A204.1 (cell line): ENCODE measurements at regions not wholly inside any gene's neighbourhood (a gene's known extent, or its start where the extent isn't known, plus 50 kb on each side); places are given as distances from the start of the nearest gene placed in this dataset.

Experiments used
- FAIRE-seq: peaks from 2 replicates; lab custom pipeline; 2012; peaks lifted over from hg19 to GRCh38; lab: Jason Lieb, UNC

DNA sequence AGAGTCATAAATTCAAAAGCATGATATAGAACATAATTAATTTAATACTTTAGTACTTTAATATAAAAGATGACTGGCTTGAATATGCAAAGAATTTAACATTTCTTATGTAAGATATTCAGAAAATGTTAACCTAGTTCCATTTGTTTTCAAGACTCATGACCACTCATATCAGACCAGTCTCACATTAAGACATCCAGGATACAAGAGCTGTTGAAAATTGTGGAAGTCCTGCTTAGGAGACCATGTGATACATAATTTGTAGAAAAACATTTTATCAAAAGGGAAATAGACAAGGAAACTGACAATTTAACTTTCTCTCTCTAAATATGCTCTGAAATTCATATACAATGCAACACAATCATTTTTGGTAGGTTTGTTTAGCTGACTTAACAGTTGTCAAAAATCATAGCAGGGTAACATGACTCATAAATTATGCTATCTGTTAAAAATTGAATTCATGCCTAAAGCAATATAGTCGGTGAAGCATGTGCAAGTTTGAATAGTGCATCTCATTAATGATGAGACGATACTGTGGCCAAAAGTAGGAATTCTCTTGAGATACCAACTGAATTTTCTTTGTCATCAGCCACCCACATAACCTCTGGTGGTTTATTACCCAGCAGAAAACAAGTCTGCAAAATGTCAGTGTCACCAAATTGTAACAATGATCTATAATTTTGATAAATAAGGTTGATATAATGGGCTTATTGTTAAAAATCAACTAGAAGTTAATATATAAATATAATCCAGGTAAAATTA, 211.4 kb downstream of the GASK1B start:
- no peak for FAIRE-seq

DNA sequence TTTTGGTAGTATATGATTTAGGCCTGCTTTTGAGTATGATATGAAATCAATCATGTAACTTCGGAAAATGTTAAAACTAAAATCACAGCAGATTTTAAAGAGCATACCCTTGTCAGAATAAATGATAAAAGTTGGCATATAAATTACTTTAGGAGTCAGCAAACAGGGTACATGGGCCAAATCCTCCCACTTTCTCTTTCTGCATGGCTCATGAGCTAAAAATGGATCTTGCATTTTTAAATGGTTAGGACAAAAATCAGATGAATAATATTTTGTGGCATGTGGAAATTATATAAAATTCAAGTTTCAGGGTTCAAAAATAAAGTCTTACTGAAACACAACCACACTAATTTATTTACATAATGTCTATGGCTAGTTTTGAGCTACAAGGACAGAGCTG, 214.9 kb downstream of the GASK1B start:
- FAIRE-seq, result no peak

DNA sequence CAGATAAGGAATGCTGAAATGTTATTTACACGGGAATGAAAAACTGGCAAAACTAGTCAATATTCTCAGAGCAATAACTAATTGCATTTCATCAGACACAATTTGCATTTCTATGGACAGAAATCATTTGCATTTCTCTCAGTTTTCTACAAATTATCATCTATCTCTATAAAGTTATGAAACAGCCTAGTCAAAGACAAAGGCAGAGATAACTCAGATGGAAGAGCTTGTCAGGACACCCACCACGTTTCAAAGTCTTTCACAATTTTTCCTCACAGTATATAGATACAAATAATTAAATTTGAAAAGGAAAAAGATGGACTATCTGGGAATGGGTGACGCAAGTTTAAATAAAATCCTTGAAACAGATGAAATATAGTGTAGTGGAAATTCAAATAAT, 230.8 kb downstream of the GASK1B start:
- no peak for FAIRE-seq

DNA sequence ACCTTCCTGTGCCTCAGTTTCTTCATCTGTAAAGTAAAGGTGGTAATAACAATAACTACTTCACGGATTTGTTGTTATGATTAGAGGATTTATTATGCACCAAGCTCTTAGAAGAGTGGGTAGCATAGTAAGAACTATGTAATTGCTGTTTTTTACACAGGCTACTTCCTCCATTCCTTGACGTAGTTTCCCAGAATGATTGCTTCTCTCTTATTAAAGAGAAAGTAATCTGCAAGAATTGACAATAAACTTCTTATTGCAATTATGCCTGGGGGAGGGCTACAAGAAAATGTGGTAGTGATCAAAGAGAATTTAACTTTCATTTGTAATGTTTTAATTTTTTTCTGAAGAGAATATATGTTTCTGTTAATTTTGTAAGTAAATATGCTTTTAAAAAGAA, 238.7 kb downstream of the GASK1B start:
- FAIRE-seq, result no peak

DNA sequence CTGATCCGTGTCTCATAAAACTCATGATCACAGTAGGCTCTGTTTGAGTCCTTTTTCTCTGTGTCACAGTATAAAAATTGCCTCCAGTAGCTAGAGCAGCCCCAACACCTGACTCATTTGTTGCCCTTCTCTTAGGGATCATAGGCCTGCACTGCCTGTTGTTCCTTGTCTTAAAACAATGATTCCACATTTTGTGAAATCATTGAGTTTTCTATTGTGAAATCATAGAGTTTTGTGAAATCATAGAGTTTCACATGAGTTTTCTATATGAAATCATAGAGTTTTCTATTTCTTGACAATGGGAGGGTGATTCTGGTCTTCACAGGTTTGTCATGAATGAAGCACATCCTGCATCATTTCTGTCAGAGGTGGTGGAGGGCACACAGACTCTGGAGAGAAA, 239.9 kb downstream of the GASK1B start:
- no peak for FAIRE-seq

DNA sequence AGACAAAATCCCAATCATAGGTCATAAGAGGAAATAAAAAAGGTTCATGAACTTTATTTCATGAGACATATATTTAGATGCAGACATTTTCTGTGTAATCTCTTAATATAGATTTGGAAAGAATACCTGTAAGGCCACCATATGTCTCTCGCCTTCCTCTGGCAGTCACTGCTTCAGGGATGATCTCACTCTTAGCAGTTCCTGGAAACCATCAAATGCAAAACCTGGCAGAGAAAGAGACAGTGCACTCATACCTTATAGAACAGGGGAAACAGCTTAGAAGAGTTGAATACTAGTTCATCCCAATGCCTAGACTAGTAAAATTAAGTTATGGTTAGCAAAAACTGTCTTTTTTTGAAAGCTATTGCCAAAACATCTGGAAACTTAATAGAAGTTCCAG, 243.3 kb downstream of the GASK1B start:
- no peak for FAIRE-seq

DNA sequence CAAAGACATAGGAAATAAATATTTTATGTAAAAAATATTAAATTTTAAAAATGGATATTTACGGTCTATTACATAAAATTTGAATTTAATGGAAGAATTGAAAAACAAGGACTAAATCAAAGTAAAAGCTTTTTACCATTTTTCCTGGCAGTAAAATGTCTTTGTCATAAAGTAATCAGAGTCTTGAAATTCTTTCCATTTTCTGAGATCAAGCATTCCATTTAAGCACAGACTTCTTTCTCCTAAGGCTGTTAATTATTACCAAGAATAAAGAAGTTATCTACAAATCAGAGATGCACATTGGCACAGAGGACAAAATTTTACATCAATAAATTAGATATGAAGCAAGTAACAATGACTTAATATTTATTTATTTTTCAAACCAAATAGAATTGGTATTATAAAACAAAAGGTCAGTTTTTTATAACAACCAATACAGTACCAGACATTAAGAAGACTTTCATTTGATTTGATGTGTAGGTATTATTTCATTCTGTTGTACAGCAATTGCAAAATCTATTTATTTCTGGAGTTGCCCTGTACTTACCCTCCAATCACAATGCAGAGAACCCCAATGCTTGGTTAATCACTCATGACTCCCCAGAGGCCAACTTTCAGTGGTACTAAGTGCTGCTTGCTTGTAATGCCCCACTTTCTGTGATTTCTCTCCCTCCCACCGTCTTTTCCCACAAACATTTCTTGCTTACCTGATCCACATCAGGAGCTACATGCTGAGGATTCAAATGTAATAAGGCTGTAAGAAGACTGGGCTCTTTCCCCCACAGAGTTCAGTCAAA, 254.6 kb downstream of the GASK1B start:
- no peak for FAIRE-seq

DNA sequence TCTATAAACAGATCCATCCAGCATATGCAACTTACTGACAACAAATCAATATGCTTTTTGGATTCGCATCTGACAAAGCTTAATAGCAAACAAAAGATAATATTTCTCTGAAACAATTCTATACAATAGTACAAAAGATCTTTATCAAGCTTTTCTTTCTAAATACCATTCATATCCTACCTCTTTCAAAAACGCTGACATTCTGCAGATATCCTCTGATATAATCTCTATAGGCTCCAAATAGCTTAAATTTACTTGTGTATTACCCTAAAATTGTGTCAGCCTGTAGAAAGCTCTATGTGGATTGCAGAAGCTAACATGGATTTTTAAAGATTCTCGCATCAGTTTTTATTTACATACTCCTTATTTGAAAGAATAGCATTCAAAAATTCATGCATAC, 260.6 kb downstream of the GASK1B start:
- FAIRE-seq, result no peak

DNA sequence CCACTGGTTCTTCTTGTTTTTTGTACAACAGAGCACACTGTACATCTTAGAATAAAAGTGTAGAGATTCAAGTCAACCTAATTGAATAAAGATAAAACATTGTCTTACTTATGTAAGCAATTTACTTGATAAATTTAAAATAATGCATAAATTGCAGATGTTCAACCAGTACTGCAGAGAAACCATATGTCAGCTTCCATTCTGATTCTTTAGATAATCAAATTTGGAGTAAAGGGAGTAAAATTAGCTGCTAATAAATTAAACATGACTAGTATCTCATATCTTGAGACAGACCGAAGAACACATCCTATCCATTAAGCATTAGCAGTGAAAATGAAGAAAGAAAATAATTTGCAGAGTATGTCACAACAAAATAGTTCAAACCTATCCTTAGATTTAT, 261.2 kb downstream of the GASK1B start:
- FAIRE-seq, result no peak

DNA sequence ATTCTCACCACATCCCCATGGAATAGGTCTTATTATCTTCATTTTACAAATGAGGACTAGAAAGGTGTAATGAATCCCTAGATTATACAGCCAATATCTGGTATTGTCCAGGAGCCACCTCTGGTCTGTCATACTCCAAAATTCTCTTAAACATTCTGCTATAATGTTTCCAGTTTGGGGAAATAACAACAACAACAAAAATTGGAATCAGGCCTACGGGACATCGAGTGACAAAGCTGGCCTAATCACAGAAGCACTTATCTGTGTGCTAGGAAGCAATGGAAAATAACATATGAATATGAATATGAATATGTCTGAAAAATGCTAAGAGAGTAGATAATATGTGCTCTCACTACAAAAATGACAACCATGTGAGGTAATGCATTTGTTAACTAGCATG, 264.1 kb downstream of the GASK1B start:
- no peak for FAIRE-seq

DNA sequence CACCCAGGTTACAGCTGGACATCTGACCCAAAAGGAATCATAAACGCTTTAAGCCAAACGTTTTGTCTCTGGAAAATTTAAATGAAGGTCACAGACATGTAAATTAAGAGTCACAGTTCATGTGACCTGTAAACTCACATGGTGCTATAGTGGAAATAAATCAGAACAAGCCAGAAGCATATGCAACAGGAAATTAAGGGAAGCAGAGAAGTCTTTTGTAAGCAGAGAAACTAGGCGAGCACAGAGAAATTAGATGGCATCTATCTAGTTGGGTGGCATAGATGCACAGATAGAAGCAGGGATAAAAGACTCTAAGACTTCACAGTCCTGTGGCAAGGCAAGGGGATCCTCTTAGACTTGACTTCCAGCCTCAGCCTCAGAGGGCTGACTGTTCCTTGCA, 264.8 kb downstream of the GASK1B start:
- no peak for FAIRE-seq

DNA sequence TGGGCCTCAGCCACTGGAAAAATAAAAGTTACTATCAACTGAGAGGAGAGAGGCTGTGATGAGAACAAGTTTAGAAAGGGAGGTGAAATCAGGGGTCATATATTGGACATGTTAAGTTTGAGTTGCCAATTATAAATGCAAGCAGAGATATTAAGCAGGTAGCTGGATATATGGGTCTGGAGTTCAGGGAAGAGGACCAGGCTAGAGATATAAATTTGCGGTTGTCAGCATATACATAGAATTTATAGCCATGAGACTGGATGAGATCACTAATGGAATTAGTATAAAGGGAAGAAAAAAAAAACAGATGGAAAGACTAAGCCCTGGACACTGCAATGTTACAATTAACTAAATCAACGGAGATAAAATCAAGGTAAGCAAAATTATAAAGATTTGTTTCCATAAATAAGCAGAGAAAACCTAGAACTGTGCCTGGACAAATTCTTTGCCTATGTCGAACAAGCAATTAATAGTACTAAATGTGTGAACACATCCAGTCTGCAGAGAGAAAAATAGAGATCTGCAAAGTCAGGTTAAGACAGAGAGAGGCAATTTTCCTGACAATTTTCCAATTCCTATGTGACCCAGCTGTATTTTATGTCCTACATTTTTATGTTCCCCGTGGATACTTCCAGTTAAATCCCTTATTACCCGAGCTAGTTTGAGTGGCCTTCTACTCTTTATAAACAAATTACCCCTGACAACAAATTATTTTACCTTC, 265.4 kb downstream of the GASK1B start:
- no peak for FAIRE-seq

DNA sequence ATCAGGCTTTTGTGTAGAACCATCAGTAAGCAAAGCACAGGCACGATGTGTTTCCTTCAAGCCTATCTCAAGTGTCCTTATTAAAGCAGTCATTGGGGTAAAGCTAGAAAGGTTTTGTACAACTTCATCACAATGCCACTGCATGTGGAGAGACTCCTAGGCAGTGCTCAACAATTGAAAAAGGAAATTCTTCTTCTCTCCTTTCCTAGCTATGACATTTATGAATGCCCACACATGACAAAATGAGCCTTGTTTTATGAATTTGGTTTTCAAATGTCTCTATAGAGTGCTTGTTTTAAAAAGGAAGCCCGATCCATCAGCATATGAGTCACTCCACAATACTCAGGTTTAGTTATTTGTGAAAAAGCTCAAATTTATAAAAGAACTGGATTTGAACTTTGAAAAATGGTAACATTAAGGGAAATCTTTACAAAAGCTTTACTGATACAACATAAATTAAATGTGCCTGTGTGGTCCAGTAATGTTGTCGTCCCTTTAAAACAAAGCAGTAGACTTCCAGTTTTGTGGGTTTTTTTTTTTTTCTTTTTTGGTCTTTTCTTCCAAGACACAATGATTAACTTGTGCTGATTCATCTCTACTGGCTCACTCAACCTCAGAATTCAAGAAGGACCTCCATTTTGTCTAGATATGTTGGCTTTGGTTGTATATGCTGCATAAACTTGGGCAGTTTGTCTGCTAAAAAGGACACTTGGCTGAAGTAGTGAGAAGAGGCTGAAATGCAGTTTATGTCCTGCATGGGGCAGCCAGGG, 273.8 kb downstream of the GASK1B start:
- no peak for FAIRE-seq

DNA sequence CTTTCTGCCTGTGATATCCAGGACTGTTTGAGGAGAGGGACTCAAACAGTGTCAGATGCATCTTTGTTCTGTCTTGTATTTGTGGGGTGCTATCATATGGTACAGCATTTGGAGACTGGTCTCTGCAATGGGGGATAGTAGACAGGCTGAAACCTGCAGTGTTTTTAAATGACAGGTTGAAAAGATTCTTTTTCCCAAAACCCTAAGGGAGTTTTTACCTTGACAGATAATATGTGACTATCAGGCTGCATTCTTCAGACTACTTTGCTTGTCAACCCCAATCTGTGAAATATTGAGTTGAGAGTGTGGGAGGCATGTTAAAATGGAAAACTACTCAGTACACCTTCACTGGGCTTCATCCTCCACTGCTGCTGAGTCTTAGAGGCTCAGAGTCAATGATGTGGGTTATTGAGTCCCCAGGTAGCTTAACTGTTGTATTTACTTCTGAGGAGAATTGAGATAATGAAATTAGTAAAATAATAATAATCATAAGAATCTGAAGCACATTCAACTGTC, 274.9 kb downstream of the GASK1B start:
- FAIRE-seq, result no peak

DNA sequence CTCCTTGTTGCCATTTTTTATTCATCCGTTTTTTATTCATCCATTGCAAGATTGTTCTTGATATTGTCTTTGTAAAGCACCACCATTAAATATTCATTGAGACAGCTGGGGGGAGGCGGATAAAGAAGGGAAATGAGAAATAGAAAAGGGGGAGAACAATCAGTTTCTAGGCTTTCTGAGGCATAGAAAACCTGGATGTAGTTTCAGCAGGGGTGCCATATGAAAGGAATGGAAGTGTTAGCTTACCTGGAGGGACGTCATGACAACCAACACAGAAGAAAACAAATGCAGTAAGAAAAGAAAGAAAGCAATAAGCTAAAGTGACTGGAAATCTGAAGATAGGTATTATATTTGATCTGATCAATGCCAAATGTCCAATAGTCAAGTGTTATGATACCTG, 276.1 kb downstream of the GASK1B start:
- FAIRE-seq, result no peak

DNA sequence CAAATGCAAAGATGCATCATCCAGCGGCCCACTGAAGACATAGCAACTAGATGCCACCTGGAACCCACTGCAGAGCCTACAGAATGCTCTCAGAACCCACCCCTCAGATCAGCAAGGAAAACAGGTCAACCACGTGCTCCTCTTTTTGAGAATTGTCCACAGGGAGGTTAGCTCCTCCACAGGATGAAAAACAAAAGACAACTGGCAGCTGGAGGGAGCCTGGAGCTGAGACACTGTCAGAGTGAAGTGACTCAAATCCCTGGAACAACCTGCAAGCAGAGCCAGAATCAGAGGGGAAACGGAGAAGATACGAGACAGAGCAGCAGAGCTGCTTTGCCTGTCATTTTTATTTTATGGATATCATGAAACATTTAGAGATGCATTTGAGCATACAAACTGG, 277.6 kb downstream of the GASK1B start:
- no peak for FAIRE-seq

DNA sequence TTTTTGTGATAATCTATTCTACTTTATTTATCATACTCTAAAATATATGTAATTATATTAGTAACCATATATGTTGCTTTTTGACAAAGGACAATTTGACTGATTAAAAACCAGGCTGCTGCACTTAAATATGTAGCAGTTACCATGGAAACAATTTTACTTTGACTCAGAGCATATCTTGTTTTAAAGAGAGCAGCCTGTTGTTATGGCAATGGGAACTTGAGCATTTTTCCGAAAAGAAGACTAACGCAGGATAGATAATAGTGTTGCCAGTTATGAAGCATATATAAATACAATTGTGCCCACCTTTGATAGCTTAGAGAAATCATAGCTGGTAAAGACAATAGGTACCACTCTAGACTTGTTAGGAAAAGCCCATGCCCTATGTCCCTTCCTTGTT, 283.0 kb downstream of the GASK1B start:
- FAIRE-seq, result no peak

DNA sequence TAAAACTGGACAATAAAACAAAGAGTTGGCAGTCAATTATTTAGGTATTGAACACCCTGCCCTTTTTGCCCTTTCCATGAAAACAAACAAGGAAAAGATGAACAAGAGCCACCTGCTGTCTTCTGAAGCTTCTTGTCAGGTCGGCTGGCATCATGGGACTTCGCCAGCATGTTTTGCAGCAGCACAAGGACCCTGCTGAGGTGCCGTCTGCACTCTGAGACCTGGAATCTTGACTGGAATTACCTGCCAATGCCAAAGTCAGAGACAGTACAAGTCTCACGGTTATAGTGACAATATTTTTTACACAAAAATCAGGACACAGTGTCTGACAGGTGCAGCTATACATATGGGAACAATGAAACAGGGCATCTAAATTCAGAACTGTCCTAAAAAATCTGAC, 284.5 kb downstream of the GASK1B start:
- FAIRE-seq, result no peak

DNA sequence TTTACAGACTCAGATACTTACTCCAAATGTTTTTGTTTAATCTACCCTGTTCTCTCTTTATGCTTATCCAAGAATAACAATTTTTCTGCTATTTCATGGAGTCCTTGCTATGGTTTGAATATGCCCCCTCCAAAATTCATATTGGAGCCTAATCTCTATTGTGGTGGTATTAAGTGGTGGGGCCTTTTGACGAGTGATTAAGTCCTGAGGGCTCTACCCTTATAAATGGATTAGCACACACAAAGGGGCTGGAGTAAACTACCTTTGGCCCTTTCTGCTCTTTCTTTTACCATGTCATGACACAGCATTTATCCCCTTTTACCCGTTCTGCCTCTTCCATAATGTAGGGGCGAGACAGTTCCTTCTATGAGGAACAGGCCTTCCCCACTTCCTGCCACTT, 285.5 kb downstream of the GASK1B start:
- FAIRE-seq, result no peak

DNA sequence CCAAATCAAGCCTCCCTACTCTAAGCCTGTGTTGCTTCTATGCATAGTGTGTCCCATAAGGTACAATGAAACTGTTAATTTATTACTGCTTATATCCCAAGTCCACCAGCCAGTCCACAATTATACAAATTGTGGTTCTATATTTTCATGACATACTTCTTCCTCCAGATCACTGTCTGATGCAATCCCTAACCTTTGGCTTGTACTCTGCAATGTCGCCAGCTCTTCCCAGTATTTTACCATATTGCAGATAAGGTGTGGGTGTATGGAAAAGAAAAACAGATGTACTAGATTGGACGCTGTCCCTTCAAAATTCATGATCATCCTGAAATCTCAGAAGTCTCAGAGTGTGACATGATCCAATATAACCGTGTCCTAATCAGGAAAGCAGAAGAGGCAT, 286.2 kb downstream of the GASK1B start:
- FAIRE-seq, result no peak

DNA sequence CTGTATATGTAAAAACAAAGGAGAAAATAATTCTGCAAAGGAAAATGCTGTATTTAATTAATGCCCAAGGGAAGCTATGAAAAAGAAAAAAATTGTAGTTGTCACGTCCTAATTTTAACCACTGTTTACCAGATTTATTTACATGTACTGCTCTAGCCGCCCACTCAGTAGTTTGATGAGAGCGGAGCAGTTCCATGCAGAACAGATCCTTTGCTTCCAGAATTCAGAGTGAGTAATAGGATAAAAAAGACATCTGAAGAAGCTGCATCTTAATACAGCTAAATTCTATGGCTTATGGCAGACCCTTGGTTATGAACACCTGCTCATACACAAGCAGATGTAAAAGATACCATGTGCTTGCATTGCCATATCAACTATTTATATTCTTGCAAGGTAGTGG, 287.0 kb downstream of the GASK1B start:
- no peak for FAIRE-seq

DNA sequence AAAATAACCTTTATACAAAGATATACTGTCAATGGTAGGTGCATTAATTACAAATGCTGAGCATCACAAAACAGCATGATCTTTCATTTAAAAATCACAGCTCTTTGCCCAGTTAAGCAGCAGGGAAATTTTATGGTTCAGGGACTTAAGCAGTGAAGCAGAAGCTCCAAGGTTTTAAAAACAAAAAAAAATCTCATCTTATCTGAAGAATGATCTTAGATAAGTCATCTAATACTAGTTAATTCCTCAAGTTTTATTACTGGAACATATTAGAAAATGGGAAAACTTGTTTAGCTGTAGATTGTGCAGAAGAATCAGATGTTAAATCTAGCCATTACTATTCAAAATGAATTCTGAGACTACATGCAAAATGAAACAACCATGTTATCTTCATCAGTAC, 289.9 kb downstream of the GASK1B start:
- FAIRE-seq, result no peak
